RWPE2 (cell line): ENCODE measurements at regions not wholly inside any gene's neighbourhood (a gene's known extent, or its start where the extent isn't known, plus 50 kb on each side); places are given as distances from the start of the nearest gene placed in this dataset.
"Not testable (repeated sequence)": the region's sequence is repeated elsewhere in the genome, so short reads cannot be mapped to it uniquely, and the experiment has no call there.

Experiments
- ATAC-seq: fragments of 200-7000 bp; cut with Tn5 transposase; 3 replicates; pipeline ENCODE4 v1.9.1; 2021; ENCODE audit warnings: low read depth
- DNase-seq: peaks from one replicate; pipeline ENCODE4 v3.0.0-alpha.2; 2020; ENCODE audit warnings: low spot score
- H3K27ac ChIP-seq: fragments of 450-650 bp; 2 replicates; pipeline ENCODE4 v1.5.1; 2017; ENCODE audit warnings: mild to moderate bottlenecking; ENCODE audit not compliant: poor library complexity, severe bottlenecking
- H3K27me3 ChIP-seq: fragments of 250-450 bp; sonication (Bioruptor Pico); 2 replicates; pipeline ENCODE4 v1.5.1; 2021; ENCODE audit warnings: mild to moderate bottlenecking, moderate library complexity; ENCODE audit not compliant: insufficient read depth, poor library complexity, severe bottlenecking
- H3K36me3 ChIP-seq: fragments of 250-450 bp; sonication (Bioruptor Pico); 2 replicates; pipeline ENCODE4 v1.5.1; 2020; ENCODE audit warnings: low read depth, mild to moderate bottlenecking, moderate library complexity
- H3K4me1 ChIP-seq: fragments of 250-450 bp; sonication (Bioruptor Pico); 2 replicates; pipeline ENCODE4 v1.5.1; 2021; ENCODE audit warnings: mild to moderate bottlenecking, moderate library complexity; ENCODE audit not compliant: insufficient read depth, poor library complexity, severe bottlenecking
- H3K4me3 ChIP-seq: fragments of 250-450 bp; sonication (Bioruptor Pico); 2 replicates; pipeline ENCODE4 v1.5.1; 2021; ENCODE audit warnings: mild to moderate bottlenecking, moderate library complexity; ENCODE audit not compliant: severe bottlenecking
- H3K9me3 ChIP-seq: fragments of 250-450 bp; sonication (Bioruptor Pico); 2 replicates; pipeline ENCODE4 v1.5.1; 2021; ENCODE audit warnings: mild to moderate bottlenecking, moderate library complexity; ENCODE audit not compliant: severe bottlenecking
- TF ChIP-seq, protein P1 (sequence below): fragments of 450-650 bp; IDR thresholded peaks from one replicate; pipeline ENCODE4 v1.5.1; 2017; ENCODE audit warnings: mild to moderate bottlenecking, moderate library complexity; ENCODE audit not compliant: poor library complexity, severe bottlenecking

DNA sequence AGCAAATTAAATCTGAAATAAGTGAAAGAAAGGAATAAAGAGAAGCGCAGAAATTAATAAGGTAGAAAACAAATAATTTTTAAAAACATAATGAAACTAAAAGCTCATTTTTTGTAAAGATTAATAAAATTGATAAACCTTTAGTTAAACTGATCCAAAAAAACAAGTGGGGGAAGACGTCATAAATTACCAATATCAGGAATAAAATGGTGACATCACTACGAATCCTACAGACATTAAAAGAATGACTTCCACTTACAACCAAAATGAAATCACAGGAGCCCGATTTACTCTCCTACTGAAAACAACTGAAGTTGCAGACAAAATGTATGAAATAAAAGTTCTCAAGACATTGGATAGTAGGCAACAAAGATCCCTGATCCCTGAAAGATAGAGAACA is 68.1 kb upstream of the IFFO2 start:
- no peak for ATAC-seq
- no peaks in the 10 kb centered on the region for H3K27me3 ChIP-seq
- H3K27ac ChIP-seq, result no peak overlapping the region
- H3K36me3 ChIP-seq, result no peaks in the 10 kb centered on the region
- no peaks in the 10 kb centered on the region for H3K9me3 ChIP-seq
- H3K4me1 ChIP-seq, result peaks cover 9% of the 10 kb centered on the region
- TF ChIP-seq, protein P1, sequence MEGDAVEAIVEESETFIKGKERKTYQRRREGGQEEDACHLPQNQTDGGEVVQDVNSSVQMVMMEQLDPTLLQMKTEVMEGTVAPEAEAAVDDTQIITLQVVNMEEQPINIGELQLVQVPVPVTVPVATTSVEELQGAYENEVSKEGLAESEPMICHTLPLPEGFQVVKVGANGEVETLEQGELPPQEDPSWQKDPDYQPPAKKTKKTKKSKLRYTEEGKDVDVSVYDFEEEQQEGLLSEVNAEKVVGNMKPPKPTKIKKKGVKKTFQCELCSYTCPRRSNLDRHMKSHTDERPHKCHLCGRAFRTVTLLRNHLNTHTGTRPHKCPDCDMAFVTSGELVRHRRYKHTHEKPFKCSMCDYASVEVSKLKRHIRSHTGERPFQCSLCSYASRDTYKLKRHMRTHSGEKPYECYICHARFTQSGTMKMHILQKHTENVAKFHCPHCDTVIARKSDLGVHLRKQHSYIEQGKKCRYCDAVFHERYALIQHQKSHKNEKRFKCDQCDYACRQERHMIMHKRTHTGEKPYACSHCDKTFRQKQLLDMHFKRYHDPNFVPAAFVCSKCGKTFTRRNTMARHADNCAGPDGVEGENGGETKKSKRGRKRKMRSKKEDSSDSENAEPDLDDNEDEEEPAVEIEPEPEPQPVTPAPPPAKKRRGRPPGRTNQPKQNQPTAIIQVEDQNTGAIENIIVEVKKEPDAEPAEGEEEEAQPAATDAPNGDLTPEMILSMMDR, result no peak
- DNase-seq, result no peak
- H3K4me3 ChIP-seq, result no peak overlapping the region

DNA sequence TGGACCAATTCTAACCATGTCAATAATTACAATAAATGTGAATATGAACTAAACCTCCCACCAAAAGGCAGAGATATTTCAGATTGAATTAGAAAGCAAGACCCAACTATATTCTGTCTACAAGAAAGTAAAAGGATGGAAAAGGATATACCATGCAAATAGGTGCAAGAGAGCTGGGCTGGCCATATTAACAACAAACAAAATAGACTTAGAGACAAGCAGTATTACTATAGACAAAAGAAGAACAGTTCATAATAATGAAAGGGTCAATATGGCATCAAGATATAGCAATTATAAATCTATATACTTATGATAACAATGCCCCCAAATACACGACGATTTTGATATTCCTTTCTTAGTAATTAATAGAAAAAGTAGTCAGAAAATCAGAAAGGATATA is 67.3 kb upstream of the IFFO2 start:
- Histone ChIP-seq H3K27ac (no peak overlapping the region), H3K4me3 (no peak overlapping the region), H3K9me3 (no peaks in the 10 kb centered on the region), H3K4me1 (peaks cover 5% of the 10 kb centered on the region), H3K27me3 (no peaks in the 10 kb centered on the region), H3K36me3 (no peaks in the 10 kb centered on the region)
- no peak for DNase-seq
- ATAC-seq, result no peak
- TF ChIP-seq, protein P1, result no peak

DNA sequence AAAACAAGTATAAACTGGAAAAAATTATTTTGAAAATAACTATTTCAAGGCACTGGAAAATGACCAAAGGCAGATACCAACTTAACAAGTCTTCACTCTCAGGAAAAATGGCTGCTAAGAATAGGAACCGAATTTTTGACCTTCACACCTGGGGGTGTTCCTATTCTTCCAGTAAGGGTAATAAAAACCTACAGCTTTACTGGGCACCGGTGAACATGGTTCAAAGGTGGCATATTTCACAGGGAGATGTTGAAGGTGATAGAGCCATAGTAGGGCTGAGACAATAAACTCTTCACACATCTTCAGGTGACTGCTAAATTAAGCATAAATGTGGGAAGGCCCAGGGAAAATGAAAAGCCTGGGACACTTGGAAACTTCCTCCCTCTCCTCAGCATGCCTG is 65.4 kb upstream of the IFFO2 start:
- no peak for ATAC-seq
- Histone ChIP-seq H3K36me3 (no peaks in the 10 kb centered on the region), H3K27me3 (no peaks in the 10 kb centered on the region), H3K4me3 (no peak overlapping the region), H3K9me3 (no peaks in the 10 kb centered on the region), H3K27ac (no peak overlapping the region), H3K4me1 (no peaks in the 10 kb centered on the region)
- no peak for DNase-seq
- TF ChIP-seq, protein P1, result no peak

DNA sequence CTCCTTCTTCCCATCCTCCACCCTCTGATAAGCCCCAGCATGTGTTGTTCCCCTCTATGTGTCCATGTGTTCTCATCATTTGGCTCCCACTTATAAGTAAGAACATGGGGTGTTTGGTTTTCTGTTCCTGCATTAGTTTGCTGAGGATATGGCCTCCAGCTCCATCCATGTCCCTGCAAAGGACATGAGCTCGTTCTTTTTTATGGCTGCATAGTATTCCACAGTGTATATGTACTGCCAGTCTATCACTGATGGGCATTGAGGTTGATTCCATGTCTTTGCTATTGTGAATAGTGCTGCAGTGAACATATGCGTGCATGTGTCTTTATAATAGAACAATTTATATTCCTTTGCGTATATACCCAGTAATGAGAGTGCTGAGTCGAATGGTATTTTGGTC is 62.8 kb upstream of the IFFO2 start:
- not testable (repeated sequence) for H3K36me3 ChIP-seq, ATAC-seq, H3K4me3 ChIP-seq, DNase-seq, H3K27me3 ChIP-seq, H3K27ac ChIP-seq, H3K4me1 ChIP-seq, H3K9me3 ChIP-seq

DNA sequence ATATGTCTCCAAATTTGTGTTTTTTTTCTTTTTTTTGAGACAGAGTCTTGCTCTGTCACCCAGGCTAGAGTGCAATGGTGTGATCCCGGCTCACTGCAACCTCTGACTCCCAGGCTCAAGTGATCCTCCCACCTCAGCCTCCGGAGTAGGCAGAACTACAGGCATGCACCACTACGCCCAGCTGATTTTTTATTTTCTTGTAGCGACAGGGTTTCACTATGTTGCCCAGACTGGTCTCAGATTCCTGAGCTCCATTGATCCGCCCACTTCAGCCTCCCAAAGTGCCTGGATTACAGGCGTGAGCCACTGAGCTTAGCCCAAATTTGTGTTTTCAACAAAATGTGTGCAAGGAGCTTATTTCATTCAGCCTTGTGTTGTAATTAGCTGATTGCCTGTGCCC is 59.0 kb upstream of the IFFO2 start:
- TF ChIP-seq, protein P1, result no peak
- H3K36me3 ChIP-seq, result no peaks in the 10 kb centered on the region
- H3K4me1 ChIP-seq, result peaks cover 16% of the 10 kb centered on the region
- ATAC-seq (no peak), DNase-seq (no peak)
- no peak overlapping the region for H3K4me3 ChIP-seq
- no peaks in the 10 kb centered on the region for H3K27me3 ChIP-seq
- no peak overlapping the region for H3K27ac ChIP-seq
- H3K9me3 ChIP-seq, result no peaks in the 10 kb centered on the region
